Endodermal cell (in vitro differentiated cells): ENCODE measurements at regions not wholly inside any gene's neighbourhood (a gene's known extent, or its start where the extent isn't known, plus 50 kb on each side); places are given as distances from the start of the nearest gene placed in this dataset.

ENCODE experiments used
- DNase-seq: peaks from one replicate; pipeline ENCODE4 v3.0.0-alpha.2; 2017
- H3K27ac ChIP-seq: 2 replicates; pipeline ENCODE4 v1.5.1; 2013; ENCODE audit warnings: mild to moderate bottlenecking, low read depth, low read length, moderate library complexity
- H3K27me3 ChIP-seq: 2 replicates; pipeline ENCODE4 v1.6.1; 2013; ENCODE audit warnings: mild to moderate bottlenecking, low read length, moderate library complexity; ENCODE audit not compliant: insufficient read depth, control insufficient read depth, poor library complexity, severe bottlenecking
- H3K36me3 ChIP-seq: 2 replicates; pipeline ENCODE4 v1.7.0; 2013; ENCODE audit warnings: mild to moderate bottlenecking, low read length, moderate library complexity; ENCODE audit not compliant: control insufficient read depth, insufficient read depth
- H3K4me1 ChIP-seq: one replicate; pipeline ENCODE4 v1.7.0; 2013; ENCODE audit warnings: low read length; ENCODE audit not compliant: control insufficient read depth, insufficient read depth
- H3K4me3 ChIP-seq: 2 replicates; pipeline ENCODE4 v1.5.1; 2013; ENCODE audit warnings: mild to moderate bottlenecking, low read length, moderate library complexity
- H3K9ac ChIP-seq: 2 replicates; pipeline ENCODE4 v1.6.1; 2013; ENCODE audit warnings: mild to moderate bottlenecking, low read length, moderate library complexity; ENCODE audit not compliant: poor library complexity, severe bottlenecking; ENCODE audit errors: extremely low read depth
- H3K9me3 ChIP-seq: 2 replicates; pipeline ENCODE4 v1.6.1; 2013; ENCODE audit warnings: mild to moderate bottlenecking, low read length, moderate library complexity; ENCODE audit not compliant: control insufficient read depth
- H3K27ac Mint-ChIP-seq: 2 replicates; pipeline ENCODE4 v1.8.0; 2020; ENCODE audit warnings: mixed read lengths
- H3K27me3 Mint-ChIP-seq: 2 replicates; pipeline ENCODE4 v1.8.0; 2021; ENCODE audit warnings: mild to moderate bottlenecking, mixed read lengths; ENCODE audit not compliant: insufficient read depth
- H3K36me3 Mint-ChIP-seq: 2 replicates; pipeline ENCODE4 v1.8.0; 2020; ENCODE audit warnings: low read depth, mixed read lengths
- H3K4me1 Mint-ChIP-seq: 2 replicates; pipeline ENCODE4 v1.8.0; 2020; ENCODE audit warnings: mixed read lengths
- H3K4me3 Mint-ChIP-seq: 2 replicates; pipeline ENCODE4 v1.8.0; 2020; ENCODE audit warnings: mild to moderate bottlenecking, moderate library complexity, mixed read lengths
- H3K9me3 Mint-ChIP-seq: 2 replicates; pipeline ENCODE4 v1.8.0; 2020; ENCODE audit warnings: mild to moderate bottlenecking, mixed read lengths
- WGBS, 2 experiments: methylation state at CpG; one replicate each; pipeline versions ENCODE4 v1.1.5 to v1.1.7; 2013; ENCODE audit warnings: missing lambda C conversion rate in 2 of 2, mixed read lengths in 1 of 2; ENCODE audit not compliant: insufficient coverage in 1 of 2, insufficient read length in 1 of 2; 5-methylcytosine and 5-hydroxymethylcytosine counted together
- TF ChIP-seq, protein P1 (sequence below): fragments of 200-600 bp; sonication (generic); conservative IDR thresholded peaks from 2 replicates; pipeline ENCODE4 v1.5.0; 2021; ENCODE audit warnings: antibody characterized with exemption, mild to moderate bottlenecking

DNA sequence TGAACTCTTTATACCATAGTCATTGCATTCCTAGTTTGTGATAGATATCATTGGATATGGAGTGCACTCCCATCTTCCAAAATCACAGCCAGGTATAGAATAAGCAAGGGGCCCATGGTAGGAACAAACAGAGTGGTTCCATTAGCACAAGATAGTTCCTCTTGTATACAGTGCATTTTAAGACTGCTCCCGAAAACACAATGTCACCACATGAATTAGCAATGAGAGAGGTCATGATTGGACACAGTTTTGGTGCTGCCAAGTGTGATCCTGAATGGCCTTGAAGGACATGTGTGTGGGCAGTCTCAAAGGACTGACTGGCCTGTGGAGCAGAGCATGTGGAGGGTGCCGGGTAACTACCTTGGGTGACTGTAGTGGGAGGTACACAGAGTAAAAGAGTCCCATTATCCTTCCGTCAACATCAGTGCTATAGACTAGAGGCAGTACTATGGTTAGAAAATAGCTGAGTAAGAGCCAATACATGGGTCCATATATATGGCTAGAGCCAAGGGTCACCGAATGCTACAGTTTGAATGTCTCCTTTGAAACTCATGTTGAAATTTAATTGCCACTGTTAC is 549.9 kb downstream of the DSC3 start:
- TF ChIP-seq, protein P1, sequence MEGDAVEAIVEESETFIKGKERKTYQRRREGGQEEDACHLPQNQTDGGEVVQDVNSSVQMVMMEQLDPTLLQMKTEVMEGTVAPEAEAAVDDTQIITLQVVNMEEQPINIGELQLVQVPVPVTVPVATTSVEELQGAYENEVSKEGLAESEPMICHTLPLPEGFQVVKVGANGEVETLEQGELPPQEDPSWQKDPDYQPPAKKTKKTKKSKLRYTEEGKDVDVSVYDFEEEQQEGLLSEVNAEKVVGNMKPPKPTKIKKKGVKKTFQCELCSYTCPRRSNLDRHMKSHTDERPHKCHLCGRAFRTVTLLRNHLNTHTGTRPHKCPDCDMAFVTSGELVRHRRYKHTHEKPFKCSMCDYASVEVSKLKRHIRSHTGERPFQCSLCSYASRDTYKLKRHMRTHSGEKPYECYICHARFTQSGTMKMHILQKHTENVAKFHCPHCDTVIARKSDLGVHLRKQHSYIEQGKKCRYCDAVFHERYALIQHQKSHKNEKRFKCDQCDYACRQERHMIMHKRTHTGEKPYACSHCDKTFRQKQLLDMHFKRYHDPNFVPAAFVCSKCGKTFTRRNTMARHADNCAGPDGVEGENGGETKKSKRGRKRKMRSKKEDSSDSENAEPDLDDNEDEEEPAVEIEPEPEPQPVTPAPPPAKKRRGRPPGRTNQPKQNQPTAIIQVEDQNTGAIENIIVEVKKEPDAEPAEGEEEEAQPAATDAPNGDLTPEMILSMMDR = no peak

DNA sequence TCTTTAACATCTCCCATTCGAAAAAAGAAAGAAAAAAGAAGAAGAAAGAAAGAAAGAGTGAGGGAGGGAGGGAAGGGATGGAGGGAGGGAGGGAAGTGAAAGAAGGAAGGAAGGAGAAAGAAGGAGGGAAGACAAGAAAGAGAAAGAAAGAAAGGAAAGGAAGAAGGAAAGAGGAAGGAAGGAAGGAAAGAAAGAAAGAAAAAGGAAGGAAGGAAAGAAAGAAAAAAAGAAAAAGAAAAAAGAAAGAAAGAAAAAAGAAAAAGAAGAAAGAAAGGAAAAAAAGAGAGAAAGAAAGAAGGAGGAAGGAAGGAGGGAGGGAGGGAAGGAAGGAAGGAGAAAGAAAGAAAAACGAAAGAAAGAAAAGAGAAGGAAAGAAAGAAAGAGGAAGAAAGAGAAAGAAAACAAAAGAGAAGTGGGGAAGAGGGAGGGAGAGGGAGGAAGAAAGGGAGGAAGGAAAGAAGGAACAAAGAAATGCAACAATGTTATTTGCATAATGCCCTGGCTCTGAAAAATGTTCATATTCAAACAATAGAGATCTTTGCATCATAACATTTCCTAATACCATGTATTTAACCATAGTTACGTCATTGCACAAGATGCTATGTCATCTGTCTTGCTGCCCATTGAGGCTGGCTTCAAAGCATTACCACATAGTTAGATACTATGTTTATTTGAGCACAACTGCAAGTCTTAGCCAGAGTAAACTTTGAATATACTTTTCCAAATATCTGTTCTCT is 550.6 kb downstream of the DSC3 start:
- Histone ChIP-seq H3K27ac (no peak overlapping the region), H3K9ac (no peak overlapping the region), H3K4me1 (peaks cover 6% of the 10 kb centered on the region), H3K36me3 (no peaks in the 10 kb centered on the region), H3K27me3 (no peaks in the 10 kb centered on the region), H3K4me3 (no peak overlapping the region), H3K9me3 (no peaks in the 10 kb centered on the region)
- H3K36me3 Mint-ChIP-seq = no peaks in the 10 kb centered on the region
- DNase-seq = no peak
- 93 to 100% methylated on average over 2 to 3 of the region's 3 CpGs for WGBS, 2 experiments
- TF ChIP-seq, protein P1 = no peak
- H3K4me3 Mint-ChIP-seq = no peak overlapping the region
- no peak overlapping the region for H3K27ac Mint-ChIP-seq
- H3K9me3 Mint-ChIP-seq = no peaks in the 10 kb centered on the region
- H3K27me3 Mint-ChIP-seq = no peaks in the 10 kb centered on the region
- H3K4me1 Mint-ChIP-seq = peaks cover 6% of the 10 kb centered on the region

More for the DNA sequence above, 549.9 kb downstream of the DSC3 start:
- Histone ChIP-seq H3K27me3 (no peaks in the 10 kb centered on the region), H3K9me3 (no peaks in the 10 kb centered on the region), H3K4me1 (peaks cover 6% of the 10 kb centered on the region), H3K4me3 (no peak overlapping the region), H3K36me3 (no peaks in the 10 kb centered on the region), H3K27ac (no peak overlapping the region), H3K9ac (no peak overlapping the region)
- no peak for DNase-seq
- H3K27ac Mint-ChIP-seq = no peak overlapping the region
- H3K4me3 Mint-ChIP-seq = no peak overlapping the region
- no peaks in the 10 kb centered on the region for H3K36me3 Mint-ChIP-seq
- H3K9me3 Mint-ChIP-seq = no peaks in the 10 kb centered on the region
- WGBS, 2 experiments = 97 to 100% methylated on average over 3 to 4 of the region's 4 CpGs
- H3K4me1 Mint-ChIP-seq = peaks cover 6% of the 10 kb centered on the region
- no peaks in the 10 kb centered on the region for H3K27me3 Mint-ChIP-seq

DNA sequence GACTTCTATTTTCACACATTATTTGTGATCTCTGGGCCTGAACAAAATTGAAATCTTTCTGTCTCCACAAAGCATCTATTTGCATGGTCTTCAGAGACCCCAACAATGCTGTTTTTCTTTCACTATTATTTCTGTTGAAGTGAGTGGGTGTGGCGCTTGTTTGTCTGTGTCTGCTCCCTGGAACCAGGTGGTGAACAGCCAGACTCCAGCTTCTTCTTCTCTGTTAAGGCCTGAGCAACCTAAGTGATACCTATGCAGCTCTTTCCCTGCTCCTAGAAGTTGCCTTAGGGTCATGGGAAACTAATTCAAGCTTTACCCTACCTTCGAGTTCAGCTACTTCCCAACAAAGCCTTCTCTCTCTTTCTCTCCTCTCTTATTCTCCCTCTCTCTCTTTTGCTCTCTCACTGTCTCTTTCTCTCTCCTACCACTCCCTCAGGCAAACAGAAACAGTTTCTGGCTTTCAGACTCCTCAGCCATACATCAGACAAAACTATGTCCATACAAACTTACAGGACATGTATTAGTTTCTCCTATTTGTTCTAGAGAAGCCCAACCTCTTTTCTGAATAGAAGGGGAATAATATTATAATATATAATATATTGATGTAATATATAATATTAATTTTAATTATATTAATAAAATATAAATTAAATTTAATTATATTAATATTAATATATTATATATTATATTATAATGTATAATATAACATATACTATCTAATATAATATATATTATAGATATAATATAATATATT is 552.5 kb downstream of the DSC3 start:
- WGBS, 2 experiments = 88 to 100% methylated on average over 1 to 2 of the region's 2 CpGs
- Histone ChIP-seq H3K27ac (no peak overlapping the region), H3K4me1 (peaks cover 6% of the 10 kb centered on the region), H3K9me3 (no peaks in the 10 kb centered on the region), H3K27me3 (no peaks in the 10 kb centered on the region), H3K4me3 (no peak overlapping the region), H3K36me3 (no peaks in the 10 kb centered on the region), H3K9ac (no peak overlapping the region)
- H3K27me3 Mint-ChIP-seq = no peaks in the 10 kb centered on the region
- H3K27ac Mint-ChIP-seq = no peak overlapping the region
- peaks cover 7% of the 10 kb centered on the region for H3K4me1 Mint-ChIP-seq
- no peak overlapping the region for H3K4me3 Mint-ChIP-seq
- TF ChIP-seq, protein P1 = no peak
- no peaks in the 10 kb centered on the region for H3K36me3 Mint-ChIP-seq
- no peak for DNase-seq
- no peaks in the 10 kb centered on the region for H3K9me3 Mint-ChIP-seq
